HG02610 (cell line): ENCODE measurements at regions not wholly inside any gene's neighbourhood (a gene's known extent, or its start where the extent isn't known, plus 50 kb on each side); places are given as distances from the start of the nearest gene placed in this dataset.

Experiments used
- ATAC-seq: cut with Tn5 transposase; IDR thresholded peaks from one replicate; pipeline ENCODE4 v1.9.1; 2021; ENCODE audit warnings: mild to moderate bottlenecking, moderate library complexity; ENCODE audit not compliant: unreplicated experiment

DNA sequence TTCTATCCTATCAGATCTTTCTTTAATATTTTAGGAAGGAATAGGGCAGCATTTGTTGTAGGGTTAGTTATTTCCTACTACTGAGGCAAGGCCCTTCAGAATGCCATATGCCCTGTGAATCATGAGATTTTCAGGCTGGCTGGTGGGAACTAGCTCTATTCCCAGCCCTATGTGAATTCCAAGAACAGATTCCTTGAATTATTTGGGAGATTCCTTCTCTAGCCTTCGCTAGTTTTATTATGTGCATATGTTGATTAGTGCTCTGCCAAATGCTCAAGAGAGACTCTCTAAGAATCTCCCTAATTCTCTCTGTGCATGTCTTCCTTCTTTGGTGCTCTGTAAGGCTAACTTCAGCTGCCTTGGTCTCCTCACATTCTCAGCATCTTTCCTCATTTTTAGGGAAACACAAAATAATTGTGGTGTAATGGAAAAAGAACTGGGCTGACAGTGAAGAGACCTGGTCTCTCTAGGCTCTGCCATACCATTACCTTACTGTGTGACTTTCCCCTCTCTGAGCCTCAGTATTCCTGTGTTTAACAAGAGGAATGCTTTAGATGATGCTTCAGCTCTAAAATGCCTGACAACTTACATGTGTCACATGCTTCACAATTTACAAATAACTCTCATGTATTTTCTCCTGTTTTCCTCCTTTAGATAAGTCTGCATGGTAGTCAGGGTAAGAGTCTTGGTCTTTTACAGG is 79.7 kb downstream of the VMA21 start:
- no peak for ATAC-seq

DNA sequence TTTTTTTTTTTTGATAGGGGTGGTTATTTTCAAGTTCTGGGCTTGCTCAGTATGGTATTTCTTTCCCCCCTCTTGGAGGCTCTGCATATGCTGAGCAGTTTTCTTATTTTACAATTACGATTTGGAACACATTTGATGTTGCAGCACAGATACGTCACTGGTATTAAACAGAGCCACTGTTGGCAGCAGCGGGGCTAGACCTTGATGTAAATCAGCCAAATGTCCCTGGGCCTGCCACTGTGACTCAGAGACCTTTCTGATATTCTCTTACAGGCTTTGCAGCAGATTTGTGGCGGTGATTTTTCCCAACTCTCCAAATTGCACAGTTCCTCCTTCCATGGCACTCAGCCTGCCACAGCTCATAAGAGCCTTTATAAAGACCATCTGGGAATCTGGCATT is 81.1 kb downstream of the VMA21 start:
- no peak for ATAC-seq

- ATAC-seq = peak; percentile 61
These were observed 74.8 kb upstream of the PASD1 start for GRCh38 chrX:151488677-151489076.

DNA sequence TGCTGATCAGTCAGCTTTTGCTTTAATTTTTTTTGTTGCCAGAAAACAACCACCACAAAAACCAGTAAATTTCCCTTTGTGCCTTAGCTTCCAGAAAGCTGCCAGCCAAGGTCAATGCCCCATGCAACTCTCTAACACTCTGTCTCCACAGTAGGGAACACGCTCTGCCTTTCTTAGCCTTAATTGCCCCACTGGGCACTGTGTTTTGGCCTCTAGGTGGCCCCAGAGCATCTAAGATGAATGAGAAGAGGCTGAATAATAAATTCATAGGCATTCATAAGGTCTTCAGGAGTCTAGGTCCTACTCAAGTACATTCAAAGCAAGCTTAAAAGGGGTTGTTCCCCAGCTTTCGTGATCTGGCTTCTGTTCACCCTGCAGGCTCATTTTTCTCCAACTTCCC is 57.7 kb upstream of the PASD1 start:
- ATAC-seq = no peak

DNA sequence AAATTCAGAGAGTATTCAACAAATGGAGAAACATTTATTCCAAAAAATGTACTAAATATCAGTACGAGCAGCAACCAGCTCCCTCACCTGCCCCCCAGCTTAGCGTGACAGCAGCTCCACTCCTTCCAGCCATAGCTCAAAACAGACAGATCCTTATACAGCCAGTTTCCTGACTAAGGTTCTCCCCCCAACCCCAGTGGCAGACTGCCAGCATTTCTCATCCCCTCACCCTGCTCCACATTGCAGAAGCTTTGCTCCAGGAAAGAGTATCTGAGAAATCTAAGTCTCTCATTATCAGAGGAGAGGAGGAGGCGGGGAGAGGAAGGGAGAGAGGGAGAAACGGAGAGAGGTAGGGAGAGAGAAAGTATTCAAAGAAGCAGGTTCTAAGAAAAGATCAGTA is 53.3 kb upstream of the PASD1 start:
- ATAC-seq = no peak

DNA sequence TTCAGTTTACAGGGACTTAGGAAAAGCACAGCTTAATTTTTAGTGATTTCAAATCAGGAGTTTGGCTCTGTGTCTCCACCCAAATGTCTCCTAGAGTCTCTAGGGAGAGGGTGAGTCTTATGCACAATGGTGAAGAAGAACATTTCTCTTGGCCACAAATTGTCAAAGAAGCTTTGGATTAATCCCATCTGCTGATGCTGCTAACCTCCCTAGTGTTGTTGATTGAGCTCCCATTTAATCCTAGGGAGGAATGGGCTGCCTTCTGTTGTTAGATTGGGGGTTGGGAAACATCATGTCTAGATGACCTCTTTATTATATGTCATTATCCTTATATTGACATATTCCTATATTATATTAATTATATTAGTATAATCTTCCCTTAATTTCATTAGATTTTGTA is 50.0 kb upstream of the PASD1 start:
- ATAC-seq = no peak
